Caco-2 (cell line): ENCODE measurements at regions not wholly inside any gene's neighbourhood (a gene's known extent, or its start where the extent isn't known, plus 50 kb on each side); places are given as distances from the start of the nearest gene placed in this dataset.

Source experiments
- BruUV-seq: library from RNA; stranded (reverse); fragments of 400-500 nt; replicated peaks from 2 replicates; lab custom pipeline; 2021; lab: Mats Ljungman, UMichigan
- CTCF ChIA-PET: fragments of 300-600 bp; sonication (Branson Sonifier 250); formaldehyde crosslinking; loops from one replicate; lab custom pipeline; 2022; ENCODE audit warnings: antibody characterized with exemption; lab: Charles Lee
- POLR2A ChIA-PET: fragments of 300-600 bp; sonication (Branson Sonifier 250); formaldehyde crosslinking; loops from one replicate; lab custom pipeline; 2022; ENCODE audit warnings: antibody characterized with exemption; lab: Charles Lee
- DNase-seq, 2 experiments: peaks; one replicate each; pipeline versions ENCODE4 v3.0.0 to v3.0.0-alpha.2; 2020 to 2022
- H3K27me3 ChIP-seq: replicated peaks from 2 replicates; pipeline ENCODE4 v1.6.0; 2011; ENCODE audit warnings: low read length; ENCODE audit not compliant: control insufficient read depth, insufficient read depth
- H3K36me3 ChIP-seq: 2 replicates; pipeline ENCODE4 v1.5.1; 2011; ENCODE audit warnings: low read length; ENCODE audit not compliant: control insufficient read depth, insufficient read depth
- H3K4me1 ChIP-seq: fragments of 250-450 bp; sonication (Bioruptor Pico); 2 replicates; pipeline ENCODE4 v1.5.1; 2020; ENCODE audit warnings: mild to moderate bottlenecking
- H3K4me3 ChIP-seq: 2 replicates; pipeline ENCODE4 v1.5.1; 2011; ENCODE audit warnings: low read depth, mild to moderate bottlenecking, control low read depth, low read length
- H3K9me3 ChIP-seq: fragments of 250-450 bp; sonication (Bioruptor Pico); 2 replicates; pipeline ENCODE4 v1.5.1; 2020; ENCODE audit warnings: mild to moderate bottlenecking, moderate library complexity
- H3K27ac Mint-ChIP-seq: one replicate; pipeline ENCODE4 v1.8.0; 2022; ENCODE audit warnings: mixed read lengths; ENCODE audit not compliant: unreplicated experiment
- H3K27me3 Mint-ChIP-seq: one replicate; pipeline ENCODE4 v1.8.0; 2022; ENCODE audit warnings: mixed read lengths; ENCODE audit not compliant: insufficient read depth, unreplicated experiment
- H3K36me3 Mint-ChIP-seq: one replicate; pipeline ENCODE4 v1.8.0; 2022; ENCODE audit warnings: mild to moderate bottlenecking, mixed read lengths; ENCODE audit not compliant: insufficient read depth, unreplicated experiment
- H3K4me1 Mint-ChIP-seq: one replicate; pipeline ENCODE4 v1.8.0; 2022; ENCODE audit warnings: low read depth, mixed read lengths; ENCODE audit not compliant: unreplicated experiment
- H3K4me3 Mint-ChIP-seq: one replicate; pipeline ENCODE4 v1.8.0; 2022; ENCODE audit warnings: mild to moderate bottlenecking, moderate library complexity, mixed read lengths; ENCODE audit not compliant: unreplicated experiment
- H3K9me3 Mint-ChIP-seq: one replicate; pipeline ENCODE4 v1.8.0; 2022; ENCODE audit warnings: mixed read lengths; ENCODE audit not compliant: unreplicated experiment
- intact Hi-C: fragments of 100-400 bp; cut with micrococcal nuclease; formaldehyde crosslinking; loops from one replicate; pipeline ENCODE4 v1.10.0; 2022; ENCODE audit not compliant: unreplicated experiment
- TF ChIP-seq, protein P1 (sequence below), 2 experiments: fragments of 200-600 bp in 1 of 2; IDR thresholded peaks; 1 replicate in 1 of 2; 2 replicates in 1 of 2; pipeline versions ENCODE4 v1.5.1 to v1.8.0; 2011 to 2022; ENCODE audit warnings: antibody characterized with exemption in 1 of 2, control low read depth in 1 of 2, inconsistent platforms in 1 of 2, low read depth in 1 of 2, low read length in 1 of 2, mild to moderate bottlenecking in 1 of 2, moderate library complexity in 1 of 2; ENCODE audit not compliant: insufficient read depth in 1 of 2, severe bottlenecking in 1 of 2, unreplicated experiment in 1 of 2

DNA sequence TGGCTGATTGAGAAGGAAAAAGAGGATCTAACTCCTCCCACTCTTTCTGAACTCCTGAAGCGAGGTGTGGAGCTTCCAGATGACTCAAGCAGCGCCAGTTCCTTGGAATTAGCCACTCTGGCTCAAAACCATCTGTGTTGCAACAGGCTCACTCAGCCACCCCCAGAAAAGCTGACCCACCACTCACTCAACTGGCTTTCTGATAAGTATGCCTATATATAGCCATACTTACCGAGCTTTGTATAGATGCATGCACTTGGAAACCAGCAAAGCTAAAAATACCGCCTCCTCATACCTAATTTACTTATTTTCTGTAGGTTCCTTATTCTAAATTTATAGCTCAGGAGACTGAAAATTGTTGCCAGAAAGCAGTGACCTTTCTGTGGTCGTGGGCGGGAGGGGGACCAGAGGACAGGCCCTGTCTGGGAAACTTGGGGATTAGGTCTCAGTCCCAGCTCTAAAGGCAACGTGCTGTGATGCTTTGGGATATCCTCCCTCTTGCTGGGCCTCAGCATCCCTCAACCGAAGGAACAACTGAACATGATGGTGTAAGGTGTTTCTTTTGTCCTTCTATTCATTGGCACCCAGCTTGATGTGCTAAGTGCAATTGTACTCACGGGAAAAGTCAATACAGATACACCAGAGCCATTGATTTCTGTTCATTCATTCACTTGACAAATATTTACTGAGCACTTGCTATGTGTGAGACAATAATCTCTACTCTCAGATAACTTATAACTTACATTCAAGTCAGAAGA is 65.7 kb downstream of the NENF start:
- Histone ChIP-seq H3K4me3 (no peak overlapping the region), H3K9me3 (no peaks in the 10 kb centered on the region), H3K36me3 (no peaks in the 10 kb centered on the region), H3K27me3 (no peaks in the 10 kb centered on the region), H3K4me1 (peaks cover 5% of the 10 kb centered on the region)
- Mint-ChIP-seq H3K9me3 (no peaks in the 10 kb centered on the region), H3K36me3 (no peaks in the 10 kb centered on the region), H3K4me3 (no peak overlapping the region), H3K4me1 (peaks cover 7% of the 10 kb centered on the region), H3K27me3 (no peaks in the 10 kb centered on the region), H3K27ac (no peak overlapping the region)
- BruUV-seq: no TSS peak
- CTCF ChIA-PET: interaction anchor here (1.4 to 1.7 kb wide), 2 partner anchors 10 to 42 kb away, joined by 3 to 4 read pairs; no protein-coding TSS in a partner anchor
- intact Hi-C loops: no loop called here
- POLR2A ChIA-PET: interaction anchor here (1.3 kb wide), 1 partner anchor 110 kb away, joined by 3 read pairs; the partner anchor contains the start of gene ATF3
- TF ChIP-seq, protein P1, sequence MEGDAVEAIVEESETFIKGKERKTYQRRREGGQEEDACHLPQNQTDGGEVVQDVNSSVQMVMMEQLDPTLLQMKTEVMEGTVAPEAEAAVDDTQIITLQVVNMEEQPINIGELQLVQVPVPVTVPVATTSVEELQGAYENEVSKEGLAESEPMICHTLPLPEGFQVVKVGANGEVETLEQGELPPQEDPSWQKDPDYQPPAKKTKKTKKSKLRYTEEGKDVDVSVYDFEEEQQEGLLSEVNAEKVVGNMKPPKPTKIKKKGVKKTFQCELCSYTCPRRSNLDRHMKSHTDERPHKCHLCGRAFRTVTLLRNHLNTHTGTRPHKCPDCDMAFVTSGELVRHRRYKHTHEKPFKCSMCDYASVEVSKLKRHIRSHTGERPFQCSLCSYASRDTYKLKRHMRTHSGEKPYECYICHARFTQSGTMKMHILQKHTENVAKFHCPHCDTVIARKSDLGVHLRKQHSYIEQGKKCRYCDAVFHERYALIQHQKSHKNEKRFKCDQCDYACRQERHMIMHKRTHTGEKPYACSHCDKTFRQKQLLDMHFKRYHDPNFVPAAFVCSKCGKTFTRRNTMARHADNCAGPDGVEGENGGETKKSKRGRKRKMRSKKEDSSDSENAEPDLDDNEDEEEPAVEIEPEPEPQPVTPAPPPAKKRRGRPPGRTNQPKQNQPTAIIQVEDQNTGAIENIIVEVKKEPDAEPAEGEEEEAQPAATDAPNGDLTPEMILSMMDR (IDR thresholded peaks at IDR 0.05; ENCODE audit: insufficient read depth in 1 of 2, low read depth in 1 of 2, low read length in 1 of 2, severe bottlenecking in 1 of 2, unreplicated experiment in 1 of 2): no peak
- DNase-seq: no peak

DNA sequence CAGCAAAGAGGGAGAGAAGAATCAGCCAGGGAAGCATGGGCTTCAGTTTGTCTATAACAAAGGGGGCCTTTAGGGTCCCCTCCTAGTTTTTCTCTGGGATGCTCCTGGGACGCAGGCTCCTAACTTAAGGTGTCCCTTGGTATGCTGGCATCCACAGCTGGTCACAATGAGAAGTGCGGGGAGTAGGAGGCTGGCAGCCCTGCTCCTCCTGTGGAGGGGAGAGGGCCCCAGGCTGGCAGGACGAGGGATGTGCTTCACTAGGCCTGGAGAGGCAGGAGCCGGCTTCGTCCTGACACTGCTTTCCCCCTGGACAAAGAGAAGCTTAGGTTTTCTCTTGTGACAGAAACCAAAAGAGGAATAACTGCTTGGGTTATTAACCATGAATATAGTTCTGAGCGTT is 67.6 kb downstream of the NENF start:
- peaks cover 7% of the 10 kb centered on the region for H3K4me1 Mint-ChIP-seq
- DNase-seq: no peak
- Histone ChIP-seq H3K36me3 (no peaks in the 10 kb centered on the region), H3K4me1 (peaks cover 5% of the 10 kb centered on the region), H3K27me3 (no peaks in the 10 kb centered on the region), H3K9me3 (no peaks in the 10 kb centered on the region), H3K4me3 (no peak overlapping the region)
- H3K4me3 Mint-ChIP-seq: no peak overlapping the region
- TF ChIP-seq, protein P1 (IDR thresholded peaks at IDR 0.05; ENCODE audit: insufficient read depth in 1 of 2, low read depth in 1 of 2, low read length in 1 of 2, severe bottlenecking in 1 of 2, unreplicated experiment in 1 of 2): no peak
- H3K9me3 Mint-ChIP-seq: peaks cover 3% of the 10 kb centered on the region
- ChIA-PET POLR2A (no interaction called here), CTCF (interaction anchor here (0.6 kb wide), 1 partner anchor 58 kb away, joined by 4 read pairs; no protein-coding TSS in a partner anchor)
- intact Hi-C loops: no loop called here
- no peak overlapping the region for H3K27ac Mint-ChIP-seq
- BruUV-seq: no TSS peak
- H3K27me3 Mint-ChIP-seq: no peaks in the 10 kb centered on the region
- H3K36me3 Mint-ChIP-seq: no peaks in the 10 kb centered on the region

DNA sequence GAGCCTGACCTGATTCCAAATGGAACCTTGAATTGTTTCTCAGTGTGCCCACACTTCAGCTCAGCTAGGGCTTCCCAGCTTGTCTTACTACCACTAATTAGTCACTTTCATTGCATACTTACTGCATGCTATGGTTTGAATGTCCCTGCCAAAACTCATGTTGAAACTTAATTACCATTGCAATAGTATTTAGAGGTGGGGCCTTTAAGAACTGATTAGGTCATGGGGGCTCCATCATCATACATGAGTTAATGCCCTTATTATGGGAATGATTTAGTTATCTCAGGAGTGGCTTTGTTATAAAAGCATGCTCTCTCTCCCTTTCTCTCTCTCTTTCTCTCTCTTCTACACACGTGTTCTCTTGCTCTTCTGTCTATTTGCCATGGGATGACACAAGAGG is 68.3 kb downstream of the NENF start:
- Mint-ChIP-seq H3K4me3 (no peak overlapping the region), H3K9me3 (peaks cover 9% of the 10 kb centered on the region), H3K27me3 (no peaks in the 10 kb centered on the region), H3K27ac (no peak overlapping the region), H3K4me1 (peaks cover 7% of the 10 kb centered on the region), H3K36me3 (no peaks in the 10 kb centered on the region)
- TF ChIP-seq, protein P1 (IDR thresholded peaks at IDR 0.05; ENCODE audit: insufficient read depth in 1 of 2, low read depth in 1 of 2, low read length in 1 of 2, severe bottlenecking in 1 of 2, unreplicated experiment in 1 of 2): no peak
- Histone ChIP-seq H3K4me3 (no peak overlapping the region), H3K36me3 (no peaks in the 10 kb centered on the region), H3K27me3 (no peaks in the 10 kb centered on the region), H3K4me1 (peaks cover 5% of the 10 kb centered on the region), H3K9me3 (no peaks in the 10 kb centered on the region)
- intact Hi-C loops: no loop called here
- no peak for DNase-seq
- no TSS peak for BruUV-seq
- CTCF ChIA-PET: no interaction called here
- POLR2A ChIA-PET: no interaction called here
